ENCODE measurements at regions not wholly inside any gene's neighbourhood (a gene's known extent, or its start where the extent isn't known, plus 50 kb on each side); places are given as distances from the start of the nearest gene placed in this dataset.

DNA sequence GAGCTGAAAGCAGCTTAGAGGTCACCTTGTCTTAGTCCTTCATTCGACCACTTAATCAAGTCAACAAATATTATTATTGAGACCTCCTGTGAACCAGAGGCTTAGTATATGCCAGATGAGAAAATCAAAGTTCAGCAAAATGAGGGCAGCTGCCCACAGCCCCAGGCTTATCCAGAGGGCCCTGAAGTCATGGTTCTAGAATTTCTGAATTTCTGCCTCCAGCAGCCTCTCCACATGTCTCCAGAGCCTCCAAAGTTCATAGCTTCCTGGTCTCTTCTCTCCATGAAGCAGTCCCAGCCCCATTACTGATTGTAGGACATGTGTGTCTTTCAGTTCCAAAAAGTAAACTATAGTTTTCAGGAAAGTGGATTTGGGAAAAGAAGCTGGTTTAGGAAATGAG is 96.9 kb upstream of the TSC22D2 start:
- peaks cover 18 to 59% of the 10 kb centered on the region in 2 donors for H3K27me3 Mint-ChIP-seq (ENCODE audit: low read depth in 2 of 2)
- TF ChIP-seq, protein P1, sequence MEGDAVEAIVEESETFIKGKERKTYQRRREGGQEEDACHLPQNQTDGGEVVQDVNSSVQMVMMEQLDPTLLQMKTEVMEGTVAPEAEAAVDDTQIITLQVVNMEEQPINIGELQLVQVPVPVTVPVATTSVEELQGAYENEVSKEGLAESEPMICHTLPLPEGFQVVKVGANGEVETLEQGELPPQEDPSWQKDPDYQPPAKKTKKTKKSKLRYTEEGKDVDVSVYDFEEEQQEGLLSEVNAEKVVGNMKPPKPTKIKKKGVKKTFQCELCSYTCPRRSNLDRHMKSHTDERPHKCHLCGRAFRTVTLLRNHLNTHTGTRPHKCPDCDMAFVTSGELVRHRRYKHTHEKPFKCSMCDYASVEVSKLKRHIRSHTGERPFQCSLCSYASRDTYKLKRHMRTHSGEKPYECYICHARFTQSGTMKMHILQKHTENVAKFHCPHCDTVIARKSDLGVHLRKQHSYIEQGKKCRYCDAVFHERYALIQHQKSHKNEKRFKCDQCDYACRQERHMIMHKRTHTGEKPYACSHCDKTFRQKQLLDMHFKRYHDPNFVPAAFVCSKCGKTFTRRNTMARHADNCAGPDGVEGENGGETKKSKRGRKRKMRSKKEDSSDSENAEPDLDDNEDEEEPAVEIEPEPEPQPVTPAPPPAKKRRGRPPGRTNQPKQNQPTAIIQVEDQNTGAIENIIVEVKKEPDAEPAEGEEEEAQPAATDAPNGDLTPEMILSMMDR (IDR thresholded peaks at IDR 0.05): no peak
- ATAC-seq: no peak

DNA sequence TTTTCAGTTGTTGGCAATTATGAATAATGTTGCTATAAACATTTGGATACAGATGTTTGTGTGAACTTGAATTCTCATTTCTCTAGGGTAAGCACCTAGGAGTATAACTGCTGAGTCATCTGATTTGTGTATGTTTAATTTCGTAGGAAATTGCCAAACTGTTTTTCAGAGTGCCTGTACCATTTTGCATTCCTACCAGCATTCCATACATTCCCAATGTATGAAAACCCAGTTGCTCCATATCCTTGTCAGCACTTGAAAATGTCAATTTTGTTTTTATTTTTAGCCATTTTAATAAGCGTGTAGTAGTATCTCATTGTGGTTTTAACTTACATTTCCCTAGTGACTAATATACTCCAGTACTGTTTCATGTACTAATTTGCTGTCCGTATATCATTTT is 98.5 kb upstream of the TSC22D2 start:
- H3K4me3 Mint-ChIP-seq: no peak overlapping the region
- intact Hi-C loops (cut with micrococcal nuclease): no loop called here
- 88% methylated on average over 1 of the region's 3 CpGs for WGBS (ENCODE audit: insufficient coverage)

More for the DNA sequence above, 96.9 kb upstream of the TSC22D2 start:
- no peaks in the 10 kb centered on the region for H3K4me1 Mint-ChIP-seq
- H3K4me3 ChIP-seq (ENCODE audit: low read length): no peak overlapping the region
- intact Hi-C loops (cut with micrococcal nuclease): loop anchor here (10.0 kb wide), 1 partner anchor 184 kb away; no protein-coding TSS in a partner anchor
- no peaks in the 10 kb centered on the region for H3K9me3 Mint-ChIP-seq
- H3K4me3 Mint-ChIP-seq: no peak overlapping the region
- no peaks in the 10 kb centered on the region for H3K9me3 ChIP-seq (ENCODE audit: control insufficient read depth, insufficient read depth, low read length)
- no peaks in the 10 kb centered on the region for H3K27me3 ChIP-seq (ENCODE audit: control insufficient read depth, insufficient read depth, low read length)
- no peaks in the 10 kb centered on the region for H3K36me3 Mint-ChIP-seq
- DNase-seq: no peak
- no peak overlapping the region for H3K27ac Mint-ChIP-seq
- H3K36me3 ChIP-seq (ENCODE audit: control insufficient read depth, insufficient read depth, low read length): no peaks in the 10 kb centered on the region
- H3K4me1 ChIP-seq (ENCODE audit: control insufficient read depth, insufficient read depth, low read length): no peaks in the 10 kb centered on the region
- no peak overlapping the region for H3K27ac ChIP-seq (ENCODE audit: low read length)
- WGBS (ENCODE audit: insufficient coverage): 100% methylated on average over 1 of the region's 1 CpG

DNA sequence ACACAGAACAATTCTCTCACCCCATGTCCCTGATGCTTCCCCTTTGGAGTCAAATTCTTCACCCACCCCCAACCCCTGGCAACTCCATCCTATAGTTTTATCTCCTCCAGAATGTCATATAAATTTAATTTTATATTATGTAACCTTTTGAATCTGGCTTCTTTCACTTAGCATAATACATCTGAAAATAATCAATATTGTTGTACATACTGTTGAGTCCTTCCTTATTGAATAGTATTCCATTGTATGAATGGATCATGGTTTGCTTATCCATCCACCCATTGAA is 98.9 kb upstream of the TSC22D2 start:
- H3K36me3 Mint-ChIP-seq: no peaks in the 10 kb centered on the region
- H3K27ac Mint-ChIP-seq: no peak overlapping the region
- DNase-seq (no peak), ATAC-seq (no peak)
- H3K4me3 Mint-ChIP-seq: no peak overlapping the region
- Histone ChIP-seq H3K36me3 (ENCODE audit: control insufficient read depth, insufficient read depth, low read length) (no peaks in the 10 kb centered on the region), H3K9me3 (ENCODE audit: control insufficient read depth, insufficient read depth, low read length) (no peaks in the 10 kb centered on the region), H3K27ac (ENCODE audit: low read length) (no peak overlapping the region), H3K4me1 (ENCODE audit: control insufficient read depth, insufficient read depth, low read length) (no peaks in the 10 kb centered on the region), H3K27me3 (ENCODE audit: control insufficient read depth, insufficient read depth, low read length) (no peaks in the 10 kb centered on the region), H3K4me3 (ENCODE audit: low read length) (no peak overlapping the region)
- TF ChIP-seq, protein P1 (IDR thresholded peaks at IDR 0.05): no peak
- no peaks in the 10 kb centered on the region for H3K4me1 Mint-ChIP-seq
- no peaks in the 10 kb centered on the region for H3K9me3 Mint-ChIP-seq
- peaks cover 18 to 40% of the 10 kb centered on the region in 2 donors for H3K27me3 Mint-ChIP-seq (ENCODE audit: low read depth in 2 of 2)
- intact Hi-C loops (cut with micrococcal nuclease): no loop called here

More for the DNA sequence above, 98.5 kb upstream of the TSC22D2 start:
- Mint-ChIP-seq H3K27ac (no peak overlapping the region), H3K9me3 (no peaks in the 10 kb centered on the region), H3K4me1 (no peaks in the 10 kb centered on the region), H3K36me3 (no peaks in the 10 kb centered on the region), H3K27me3 (ENCODE audit: low read depth in 2 of 2) (peaks cover 18 to 44% of the 10 kb centered on the region in 2 donors)
- Histone ChIP-seq H3K4me3 (ENCODE audit: low read length) (no peak overlapping the region), H3K9me3 (ENCODE audit: control insufficient read depth, insufficient read depth, low read length) (no peaks in the 10 kb centered on the region), H3K27ac (ENCODE audit: low read length) (no peak overlapping the region), H3K36me3 (ENCODE audit: control insufficient read depth, insufficient read depth, low read length) (no peaks in the 10 kb centered on the region), H3K4me1 (ENCODE audit: control insufficient read depth, insufficient read depth, low read length) (no peaks in the 10 kb centered on the region), H3K27me3 (ENCODE audit: control insufficient read depth, insufficient read depth, low read length) (no peaks in the 10 kb centered on the region)
- TF ChIP-seq, protein P1 (IDR thresholded peaks at IDR 0.05): no peak
- no peak for ATAC-seq
- no peak for DNase-seq

DNA sequence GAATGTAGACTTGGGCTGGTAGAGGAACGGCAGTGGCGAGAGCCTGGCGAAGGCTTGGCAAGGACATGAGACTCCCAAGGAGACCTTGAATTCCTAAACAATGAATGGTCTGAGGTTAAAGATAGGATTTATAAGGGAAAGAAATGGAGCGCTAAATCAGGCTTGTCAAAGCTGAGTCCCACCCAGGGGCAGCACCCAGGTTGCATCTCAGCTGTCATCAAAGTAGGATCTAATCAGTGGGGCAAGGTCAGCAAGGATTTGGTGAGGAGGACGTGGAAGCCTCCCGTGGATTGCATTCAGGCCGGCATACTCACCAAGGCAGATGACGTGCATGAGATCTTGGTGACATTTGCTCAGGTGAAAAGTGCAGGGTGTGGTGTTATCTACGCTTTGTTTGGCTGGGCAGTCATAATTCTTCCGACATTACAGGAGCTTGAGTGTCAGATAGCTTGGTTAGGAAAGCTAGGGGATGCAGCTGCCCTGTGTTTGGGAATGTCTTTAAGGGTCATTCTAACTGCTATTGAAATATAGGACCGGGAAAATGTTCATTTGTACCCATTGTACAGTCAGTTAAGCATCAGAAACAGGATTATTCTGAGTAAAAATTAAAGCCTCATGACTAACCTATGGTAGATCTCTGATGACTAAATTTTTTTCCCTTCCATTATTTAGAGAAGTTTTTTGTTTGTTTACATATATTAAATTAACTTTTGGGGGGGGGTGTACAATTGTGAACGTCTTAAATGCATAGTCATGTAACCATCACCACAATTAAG is 99.4 kb upstream of the TSC22D2 start:
- intact Hi-C loops (cut with micrococcal nuclease): no loop called here
- H3K4me1 ChIP-seq (ENCODE audit: control insufficient read depth, insufficient read depth, low read length): no peaks in the 10 kb centered on the region

More for the DNA sequence above, 99.4 kb upstream of the TSC22D2 start:
- H3K4me1 Mint-ChIP-seq: no peaks in the 10 kb centered on the region
- no peak overlapping the region for H3K4me3 Mint-ChIP-seq
- Histone ChIP-seq H3K36me3 (ENCODE audit: control insufficient read depth, insufficient read depth, low read length) (no peaks in the 10 kb centered on the region), H3K27ac (ENCODE audit: low read length) (no peak overlapping the region), H3K4me3 (ENCODE audit: low read length) (no peak overlapping the region), H3K9me3 (ENCODE audit: control insufficient read depth, insufficient read depth, low read length) (no peaks in the 10 kb centered on the region), H3K27me3 (ENCODE audit: control insufficient read depth, insufficient read depth, low read length) (no peaks in the 10 kb centered on the region)
- WGBS (ENCODE audit: insufficient coverage): 92% methylated on average over 11 of the region's 12 CpGs
- TF ChIP-seq, protein P1 (IDR thresholded peaks at IDR 0.05): no peak
- no peaks in the 10 kb centered on the region for H3K36me3 Mint-ChIP-seq
- no peaks in the 10 kb centered on the region for H3K9me3 Mint-ChIP-seq
- H3K27ac Mint-ChIP-seq: no peak overlapping the region
- ATAC-seq: no peak
- no peak for DNase-seq
- H3K27me3 Mint-ChIP-seq (ENCODE audit: low read depth in 2 of 2): peaks cover 19 to 40% of the 10 kb centered on the region in 2 donors

Data from natural killer cell (primary cell).